ENCODE measurements at regions not wholly inside any gene's neighbourhood (a gene's known extent, or its start where the extent isn't known, plus 50 kb on each side); places are given as distances from the start of the nearest gene placed in this dataset.
"Not testable (repeated sequence)": the region's sequence is repeated elsewhere in the genome, so short reads cannot be mapped to it uniquely, and the experiment has no call there.

- no peak for DNase-seq
These were observed 134.9 kb downstream of the RHOU start for GRCh38 chr1:228870041-228870713.

GRCh38 chr1:228871314-228872061 is 136.2 kb downstream of the RHOU start:
- DNase-seq, result no peak

- no peak for DNase-seq
These were observed 136.8 kb downstream of the RHOU start for GRCh38 chr1:228872080-228872479.

- DNase-seq, result no peak
These were observed 138.4 kb downstream of the RHOU start for GRCh38 chr1:228873709-228874108.

- no peak for DNase-seq
These were observed 140.5 kb downstream of the RHOU start for GRCh38 chr1:228875741-228876140.

- no peak for DNase-seq
These were observed 140.9 kb downstream of the RHOU start for GRCh38 chr1:228876187-228876586.

GRCh38 chr1:228879164-228879563 is 143.9 kb downstream of the RHOU start:
- no peak for DNase-seq

- DNase-seq, result no peak
These were observed 146.9 kb downstream of the RHOU start for GRCh38 chr1:228882041-228882770.

- DNase-seq, result no peak
These were observed 147.6 kb downstream of the RHOU start for GRCh38 chr1:228882771-228883450.

GRCh38 chr1:228883535-228883934 is 148.3 kb downstream of the RHOU start:
- no peak for DNase-seq

- DNase-seq, result no peak
These were observed 148.9 kb downstream of the RHOU start for GRCh38 chr1:228884196-228884595.

- DNase-seq, result no peak
These were observed 149.6 kb downstream of the RHOU start for GRCh38 chr1:228884615-228885566.

- no peak for DNase-seq
These were observed 150.6 kb downstream of the RHOU start for GRCh38 chr1:228885845-228886244.

GRCh38 chr1:228887101-228887500 is 151.8 kb downstream of the RHOU start:
- no peak for DNase-seq

- no peak for DNase-seq
These were observed 152.7 kb downstream of the RHOU start for GRCh38 chr1:228887960-228888359.

GRCh38 chr1:228889289-228889688 is 154.0 kb downstream of the RHOU start:
- no peak for DNase-seq

- no peak for DNase-seq
These were observed 156.2 kb downstream of the RHOU start for GRCh38 chr1:228891272-228892034.

- not testable (repeated sequence) for DNase-seq
These were observed 156.9 kb downstream of the RHOU start for GRCh38 chr1:228892200-228892599.

GRCh38 chr1:228894442-228894989 is 159.2 kb downstream of the RHOU start:
- no peak for DNase-seq

GRCh38 chr1:228897901-228898300 is 162.6 kb downstream of the RHOU start:
- DNase-seq, result no peak

- DNase-seq, result no peak
These were observed 163.3 kb downstream of the RHOU start for GRCh38 chr1:228898582-228898992.
